ENCODE measurements at regions not wholly inside any gene's neighbourhood (a gene's known extent, or its start where the extent isn't known, plus 50 kb on each side); places are given as distances from the start of the nearest gene placed in this dataset.

GRCh38 chr2:228839421-228839876 is 431.6 kb downstream of the PID1 start:
- no peak overlapping the region for H3K4me3 ChIP-seq (ENCODE audit: low read depth, low read length)
- H2AFZ ChIP-seq (ENCODE audit: low read length, unreplicated experiment) = no peak overlapping the region
- H3K4me1 ChIP-seq (ENCODE audit: control insufficient read depth, insufficient read depth, low read length, unreplicated experiment) = no peaks in the 10 kb centered on the region
- H3K36me3 ChIP-seq (ENCODE audit: insufficient read depth, low read length) = no peaks in the 10 kb centered on the region
- no peaks in the 10 kb centered on the region for H3K79me2 ChIP-seq (ENCODE audit: control insufficient read depth, insufficient read depth, low read length, unreplicated experiment)
- no peaks in the 10 kb centered on the region for H3K27me3 ChIP-seq (ENCODE audit: insufficient read depth, low read length)
- no peak overlapping the region for H3K27ac ChIP-seq (ENCODE audit: low read depth, low read length)

- no peak overlapping the region for H3K4me3 ChIP-seq (ENCODE audit: low read depth, low read length)
- no peaks in the 10 kb centered on the region for H3K79me2 ChIP-seq (ENCODE audit: control insufficient read depth, insufficient read depth, low read length, unreplicated experiment)
- no peak overlapping the region for H2AFZ ChIP-seq (ENCODE audit: low read length, unreplicated experiment)
- no peaks in the 10 kb centered on the region for H3K36me3 ChIP-seq (ENCODE audit: insufficient read depth, low read length)
- no peaks in the 10 kb centered on the region for H3K4me1 ChIP-seq (ENCODE audit: control insufficient read depth, insufficient read depth, low read length, unreplicated experiment)
- no peak overlapping the region for H3K27ac ChIP-seq (ENCODE audit: low read depth, low read length)
- no peaks in the 10 kb centered on the region for H3K27me3 ChIP-seq (ENCODE audit: insufficient read depth, low read length)
These were observed 432.3 kb downstream of the PID1 start for GRCh38 chr2:228838819-228839218.

- Histone ChIP-seq H3K36me3 (ENCODE audit: insufficient read depth, low read length) (no peaks in the 10 kb centered on the region), H3K27me3 (ENCODE audit: insufficient read depth, low read length) (no peaks in the 10 kb centered on the region; the same call in 1 of the 2 replicates)
These were observed 442.7 kb downstream of the PID1 start for GRCh38 chr2:228828397-228828796.

GRCh38 chr2:228827056-228827700 is 443.9 kb downstream of the PID1 start:
- Histone ChIP-seq H3K79me2 (ENCODE audit: control insufficient read depth, insufficient read depth, low read length, unreplicated experiment) (no peaks in the 10 kb centered on the region), H3K4me3 (ENCODE audit: low read depth, low read length) (no peak overlapping the region), H2AFZ (ENCODE audit: low read length, unreplicated experiment) (no peak overlapping the region), H3K4me1 (ENCODE audit: control insufficient read depth, insufficient read depth, low read length, unreplicated experiment) (no peaks in the 10 kb centered on the region), H3K36me3 (ENCODE audit: insufficient read depth, low read length) (no peaks in the 10 kb centered on the region), H3K27me3 (ENCODE audit: insufficient read depth, low read length) (no peaks in the 10 kb centered on the region; the same call in 1 of the 2 replicates), H3K27ac (ENCODE audit: low read depth, low read length) (no peak overlapping the region)

More at GRCh38 chr2:228828397-228828796, 442.7 kb downstream of the PID1 start:
- H3K27ac ChIP-seq (ENCODE audit: low read depth, low read length) = no peak overlapping the region
- no peak overlapping the region for H3K4me3 ChIP-seq (ENCODE audit: low read depth, low read length)
- no peaks in the 10 kb centered on the region for H3K4me1 ChIP-seq (ENCODE audit: control insufficient read depth, insufficient read depth, low read length, unreplicated experiment)
- no peaks in the 10 kb centered on the region for H3K79me2 ChIP-seq (ENCODE audit: control insufficient read depth, insufficient read depth, low read length, unreplicated experiment)
- no peak overlapping the region for H2AFZ ChIP-seq (ENCODE audit: low read length, unreplicated experiment)

GRCh38 chr2:228819701-228820100 is 451.4 kb downstream of the PID1 start:
- H3K4me3 ChIP-seq (ENCODE audit: low read depth, low read length) = no peak overlapping the region
- H2AFZ ChIP-seq (ENCODE audit: low read length, unreplicated experiment) = no peak overlapping the region
- no peaks in the 10 kb centered on the region; the same call in 1 of the 2 replicates for H3K27me3 ChIP-seq (ENCODE audit: insufficient read depth, low read length)
- H3K36me3 ChIP-seq (ENCODE audit: insufficient read depth, low read length) = no peaks in the 10 kb centered on the region
- H3K4me1 ChIP-seq (ENCODE audit: control insufficient read depth, insufficient read depth, low read length, unreplicated experiment) = no peaks in the 10 kb centered on the region
- no peaks in the 10 kb centered on the region for H3K79me2 ChIP-seq (ENCODE audit: control insufficient read depth, insufficient read depth, low read length, unreplicated experiment)
- no peak overlapping the region for H3K27ac ChIP-seq (ENCODE audit: low read depth, low read length)

- no peaks in the 10 kb centered on the region for H3K27me3 ChIP-seq (ENCODE audit: insufficient read depth, low read length)
- no peaks in the 10 kb centered on the region for H3K36me3 ChIP-seq (ENCODE audit: insufficient read depth, low read length)
- H2AFZ ChIP-seq (ENCODE audit: low read length, unreplicated experiment) = no peak overlapping the region
- H3K4me1 ChIP-seq (ENCODE audit: control insufficient read depth, insufficient read depth, low read length, unreplicated experiment) = no peaks in the 10 kb centered on the region
- H3K79me2 ChIP-seq (ENCODE audit: control insufficient read depth, insufficient read depth, low read length, unreplicated experiment) = no peaks in the 10 kb centered on the region
- no peak overlapping the region for H3K27ac ChIP-seq (ENCODE audit: low read depth, low read length)
- H3K4me3 ChIP-seq (ENCODE audit: low read depth, low read length) = no peak overlapping the region
These were observed 468.7 kb downstream of the PID1 start for GRCh38 chr2:228802181-228803071.

GRCh38 chr2:228801451-228801850 is 469.6 kb downstream of the PID1 start:
- H3K27ac ChIP-seq (ENCODE audit: low read depth, low read length) = no peak overlapping the region
- no peaks in the 10 kb centered on the region for H3K36me3 ChIP-seq (ENCODE audit: insufficient read depth, low read length)
- no peak overlapping the region for H2AFZ ChIP-seq (ENCODE audit: low read length, unreplicated experiment)
- H3K4me1 ChIP-seq (ENCODE audit: control insufficient read depth, insufficient read depth, low read length, unreplicated experiment) = no peaks in the 10 kb centered on the region
- H3K27me3 ChIP-seq (ENCODE audit: insufficient read depth, low read length) = no peaks in the 10 kb centered on the region
- no peaks in the 10 kb centered on the region for H3K79me2 ChIP-seq (ENCODE audit: control insufficient read depth, insufficient read depth, low read length, unreplicated experiment)
- no peak overlapping the region for H3K4me3 ChIP-seq (ENCODE audit: low read depth, low read length)

- Histone ChIP-seq H3K79me2 (ENCODE audit: control insufficient read depth, insufficient read depth, low read length, unreplicated experiment) (no peaks in the 10 kb centered on the region), H2AFZ (ENCODE audit: low read length, unreplicated experiment) (no peak overlapping the region), H3K27ac (ENCODE audit: low read depth, low read length) (no peak overlapping the region), H3K27me3 (ENCODE audit: insufficient read depth, low read length) (no peaks in the 10 kb centered on the region), H3K4me1 (ENCODE audit: control insufficient read depth, insufficient read depth, low read length, unreplicated experiment) (no peaks in the 10 kb centered on the region), H3K36me3 (ENCODE audit: insufficient read depth, low read length) (no peaks in the 10 kb centered on the region), H3K4me3 (ENCODE audit: low read depth, low read length) (no peak overlapping the region)
These were observed 471.9 kb downstream of the PID1 start for GRCh38 chr2:228799208-228799588.

- Histone ChIP-seq H3K36me3 (ENCODE audit: insufficient read depth, low read length) (no peaks in the 10 kb centered on the region), H3K4me3 (ENCODE audit: low read depth, low read length) (no peak overlapping the region), H3K4me1 (ENCODE audit: control insufficient read depth, insufficient read depth, low read length, unreplicated experiment) (no peaks in the 10 kb centered on the region), H3K27me3 (ENCODE audit: insufficient read depth, low read length) (no peaks in the 10 kb centered on the region), H3K79me2 (ENCODE audit: control insufficient read depth, insufficient read depth, low read length, unreplicated experiment) (no peaks in the 10 kb centered on the region), H3K27ac (ENCODE audit: low read depth, low read length) (no peak overlapping the region), H2AFZ (ENCODE audit: low read length, unreplicated experiment) (no peak overlapping the region)
These were observed 472.5 kb downstream of the PID1 start for GRCh38 chr2:228798458-228799207.

- no peak overlapping the region for H3K4me3 ChIP-seq (ENCODE audit: low read depth, low read length)
- H3K79me2 ChIP-seq (ENCODE audit: control insufficient read depth, insufficient read depth, low read length, unreplicated experiment) = no peaks in the 10 kb centered on the region
- H3K4me1 ChIP-seq (ENCODE audit: control insufficient read depth, insufficient read depth, low read length, unreplicated experiment) = no peaks in the 10 kb centered on the region
- no peak overlapping the region for H2AFZ ChIP-seq (ENCODE audit: low read length, unreplicated experiment)
- no peak overlapping the region for H3K27ac ChIP-seq (ENCODE audit: low read depth, low read length)
- H3K36me3 ChIP-seq (ENCODE audit: insufficient read depth, low read length) = no peaks in the 10 kb centered on the region
- no peaks in the 10 kb centered on the region for H3K27me3 ChIP-seq (ENCODE audit: insufficient read depth, low read length)
These were observed 474.7 kb downstream of the PID1 start for GRCh38 chr2:228796386-228796785.

Data from ACC112 (cell line).